ENCODE measurements at regions not wholly inside any gene's neighbourhood (a gene's known extent, or its start where the extent isn't known, plus 50 kb on each side); places are given as distances from the start of the nearest gene placed in this dataset.
"Not testable (repeated sequence)": the region's sequence is repeated elsewhere in the genome, so short reads cannot be mapped to it uniquely, and the experiment has no call there.

GRCh38 chr4:175326796-175327195, 408.6 kb downstream of the ADAM29 start:
- FAIRE-seq (no peak), DNase-seq (ENCODE audit: insufficient read length, low spot score) (no peak)
- TF ChIP-seq, protein P1, sequence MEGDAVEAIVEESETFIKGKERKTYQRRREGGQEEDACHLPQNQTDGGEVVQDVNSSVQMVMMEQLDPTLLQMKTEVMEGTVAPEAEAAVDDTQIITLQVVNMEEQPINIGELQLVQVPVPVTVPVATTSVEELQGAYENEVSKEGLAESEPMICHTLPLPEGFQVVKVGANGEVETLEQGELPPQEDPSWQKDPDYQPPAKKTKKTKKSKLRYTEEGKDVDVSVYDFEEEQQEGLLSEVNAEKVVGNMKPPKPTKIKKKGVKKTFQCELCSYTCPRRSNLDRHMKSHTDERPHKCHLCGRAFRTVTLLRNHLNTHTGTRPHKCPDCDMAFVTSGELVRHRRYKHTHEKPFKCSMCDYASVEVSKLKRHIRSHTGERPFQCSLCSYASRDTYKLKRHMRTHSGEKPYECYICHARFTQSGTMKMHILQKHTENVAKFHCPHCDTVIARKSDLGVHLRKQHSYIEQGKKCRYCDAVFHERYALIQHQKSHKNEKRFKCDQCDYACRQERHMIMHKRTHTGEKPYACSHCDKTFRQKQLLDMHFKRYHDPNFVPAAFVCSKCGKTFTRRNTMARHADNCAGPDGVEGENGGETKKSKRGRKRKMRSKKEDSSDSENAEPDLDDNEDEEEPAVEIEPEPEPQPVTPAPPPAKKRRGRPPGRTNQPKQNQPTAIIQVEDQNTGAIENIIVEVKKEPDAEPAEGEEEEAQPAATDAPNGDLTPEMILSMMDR (IDR thresholded peaks at IDR 0.05; ENCODE audit: insufficient read depth, missing control alignments): no peak

GRCh38 chr4:175330236-175330635, 412.1 kb downstream of the ADAM29 start:
- FAIRE-seq (no peak), DNase-seq (ENCODE audit: insufficient read length, low spot score) (no peak)
- TF ChIP-seq, protein P1 (IDR thresholded peaks at IDR 0.05; ENCODE audit: insufficient read depth, missing control alignments): no peak

GRCh38 chr4:175330652-175331051, 412.5 kb downstream of the ADAM29 start:
- TF ChIP-seq, protein P1 (IDR thresholded peaks at IDR 0.05; ENCODE audit: insufficient read depth, missing control alignments): no peak
- FAIRE-seq: no peak
- DNase-seq (ENCODE audit: insufficient read length, low spot score): no peak

- FAIRE-seq: no peak
- TF ChIP-seq, protein P1 (IDR thresholded peaks at IDR 0.05; ENCODE audit: insufficient read depth, missing control alignments): no peak
- DNase-seq (ENCODE audit: insufficient read length, low spot score): no peak
Observed at GRCh38 chr4:175335331-175335730, 417.2 kb downstream of the ADAM29 start.

DNA sequence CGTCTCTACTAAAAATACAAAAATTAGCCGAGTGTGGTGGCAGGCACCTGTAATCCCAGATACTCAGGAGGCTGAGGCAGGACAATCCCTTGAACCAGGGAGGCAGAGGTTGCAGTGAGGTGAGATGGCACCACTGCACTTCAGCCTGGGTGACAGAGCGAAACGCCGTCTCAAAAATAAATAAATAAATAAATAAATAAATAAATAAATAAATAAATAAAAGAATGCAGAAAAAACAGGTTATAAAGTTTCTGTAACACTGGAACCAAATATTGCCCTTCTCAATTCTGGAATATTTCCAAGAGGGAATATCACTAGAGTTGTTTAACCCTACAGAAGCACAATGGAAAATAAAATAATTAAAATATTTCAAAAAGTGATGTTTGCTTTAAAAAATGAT, 418.4 kb downstream of the ADAM29 start:
- not testable (repeated sequence) for DNase-seq (ENCODE audit: insufficient read length, low spot score); FAIRE-seq

GRCh38 chr4:175339100-175339707, 421.0 kb downstream of the ADAM29 start:
- FAIRE-seq (no peak), DNase-seq (ENCODE audit: insufficient read length, low spot score) (no peak)

DNA sequence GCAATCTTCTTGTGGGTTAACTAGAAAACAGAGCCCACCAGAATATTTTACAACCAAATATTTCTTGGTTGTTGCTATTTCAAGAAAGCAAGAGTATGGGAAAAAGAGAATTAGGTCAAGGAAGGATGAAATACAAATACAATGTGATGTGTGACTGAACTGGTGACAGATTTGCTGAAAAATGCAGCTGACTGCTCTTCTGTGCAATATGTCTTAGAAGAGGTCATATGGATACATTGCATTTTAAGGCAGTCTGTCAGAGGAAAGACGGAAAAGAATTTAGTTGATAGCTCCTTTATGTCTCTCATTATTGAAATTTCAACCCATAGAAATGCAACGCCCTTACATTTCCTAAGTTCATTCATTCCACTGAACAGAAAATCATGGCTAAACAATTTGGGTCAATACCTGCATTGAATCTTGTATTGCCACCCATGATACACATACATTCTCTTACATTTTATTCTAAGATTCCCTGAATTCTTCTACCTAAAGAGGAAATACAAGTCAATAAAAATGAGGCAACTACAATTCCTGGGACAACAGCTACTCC, 423.1 kb downstream of the ADAM29 start:
- DNase-seq (ENCODE audit: insufficient read length, low spot score) (no peak), FAIRE-seq (no peak)
- TF ChIP-seq, protein P1 (IDR thresholded peaks at IDR 0.05; ENCODE audit: insufficient read depth, missing control alignments): no peak

More at GRCh38 chr4:175339100-175339707, 421.0 kb downstream of the ADAM29 start:
- TF ChIP-seq, protein P1 (IDR thresholded peaks at IDR 0.05; ENCODE audit: insufficient read depth, missing control alignments): no peak

Data from D721Med (cell line).